Activated CD4-positive, alpha-beta T cell treated with anti-CD3 and anti-CD28 coated beads, Interleukin-2, amount 50 U/mL, for 16 hours (primary cell): ENCODE measurements at regions not wholly inside any gene's neighbourhood (a gene's known extent, or its start where the extent isn't known, plus 50 kb on each side); places are given as distances from the start of the nearest gene placed in this dataset.

Source experiments
- DNase-seq: peaks from one replicate; pipeline ENCODE4 v3.0.0-alpha.2; 2020

GRCh38 chr11:111194860-111195568 lies 50.5 kb upstream of the POU2AF2 start:
- no peak for DNase-seq

- no peak for DNase-seq
These were observed 51.5 kb upstream of the POU2AF2 start for GRCh38 chr11:111193924-111194490.

GRCh38 chr11:111189466-111189865 lies 56.1 kb upstream of the POU2AF2 start:
- no peak for DNase-seq

DNA sequence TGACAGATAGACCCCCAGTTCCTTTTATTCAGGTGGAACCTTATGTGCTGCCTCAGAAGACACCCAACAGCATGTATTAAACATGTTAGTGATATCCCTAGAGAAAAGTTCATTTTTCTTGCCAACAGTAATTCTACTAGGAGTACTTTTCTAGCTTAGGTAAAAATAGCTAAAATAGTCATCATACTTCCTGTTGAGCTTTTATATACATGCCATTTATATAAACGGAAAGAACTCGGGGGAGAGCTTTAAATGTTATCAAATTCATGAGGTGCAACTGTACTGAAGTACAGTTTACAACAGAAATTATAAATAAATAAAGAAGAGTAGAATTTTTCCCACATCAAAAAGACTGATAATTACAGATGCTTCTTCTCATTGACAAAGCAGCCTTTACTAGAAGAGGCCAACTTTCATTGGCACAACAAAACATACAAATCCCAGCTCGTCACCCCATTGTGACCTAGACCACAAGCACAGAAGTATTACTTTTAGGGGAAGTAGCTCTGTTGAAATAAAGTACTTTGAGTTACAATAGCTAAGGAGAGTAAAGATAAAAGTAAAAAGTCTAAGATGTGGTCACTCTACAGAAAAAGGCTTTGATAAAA lies 59.1 kb upstream of the POU2AF2 start:
- no peak for DNase-seq

DNA sequence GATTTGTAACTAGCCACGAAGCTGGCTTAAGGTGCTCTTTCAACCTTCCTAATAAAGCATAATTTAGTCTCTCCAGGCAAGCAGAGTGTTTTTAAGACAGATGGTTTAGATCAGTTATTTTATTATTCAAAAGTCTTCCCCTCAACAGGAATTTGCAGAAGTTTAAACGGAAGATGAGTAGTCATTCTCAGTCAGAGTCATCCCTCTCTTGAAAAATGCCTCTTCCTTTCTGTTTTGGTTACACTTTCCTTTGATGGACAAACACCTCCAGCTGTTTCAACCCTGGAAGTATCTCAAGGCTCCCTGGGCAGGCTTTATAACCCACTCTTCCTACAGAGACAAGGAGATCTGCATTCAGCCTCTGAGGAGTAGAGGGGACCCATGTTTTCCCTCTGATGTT lies 60.3 kb upstream of the POU2AF2 start:
- DNase-seq = no peak

DNA sequence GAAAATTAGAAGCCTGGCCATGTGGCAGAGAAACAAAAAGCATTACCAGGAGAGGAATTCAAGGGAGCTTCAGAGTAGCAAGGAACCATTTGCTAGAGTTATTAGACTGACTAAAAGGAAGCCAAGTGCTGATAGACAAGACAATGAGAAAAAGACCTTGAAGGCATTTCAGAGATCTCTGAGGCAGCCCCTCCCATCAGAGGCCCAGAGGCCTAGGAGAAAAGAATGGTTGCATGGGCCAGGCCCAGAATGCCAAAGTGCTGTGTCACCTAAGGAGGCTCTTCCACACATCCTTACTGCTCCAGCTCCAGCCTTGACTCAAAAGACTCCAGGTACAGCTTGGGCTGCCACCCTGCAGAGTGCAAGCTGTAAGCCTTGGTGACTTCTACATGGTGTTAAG lies 61.8 kb upstream of the POU2AF2 start:
- no peak for DNase-seq

DNA sequence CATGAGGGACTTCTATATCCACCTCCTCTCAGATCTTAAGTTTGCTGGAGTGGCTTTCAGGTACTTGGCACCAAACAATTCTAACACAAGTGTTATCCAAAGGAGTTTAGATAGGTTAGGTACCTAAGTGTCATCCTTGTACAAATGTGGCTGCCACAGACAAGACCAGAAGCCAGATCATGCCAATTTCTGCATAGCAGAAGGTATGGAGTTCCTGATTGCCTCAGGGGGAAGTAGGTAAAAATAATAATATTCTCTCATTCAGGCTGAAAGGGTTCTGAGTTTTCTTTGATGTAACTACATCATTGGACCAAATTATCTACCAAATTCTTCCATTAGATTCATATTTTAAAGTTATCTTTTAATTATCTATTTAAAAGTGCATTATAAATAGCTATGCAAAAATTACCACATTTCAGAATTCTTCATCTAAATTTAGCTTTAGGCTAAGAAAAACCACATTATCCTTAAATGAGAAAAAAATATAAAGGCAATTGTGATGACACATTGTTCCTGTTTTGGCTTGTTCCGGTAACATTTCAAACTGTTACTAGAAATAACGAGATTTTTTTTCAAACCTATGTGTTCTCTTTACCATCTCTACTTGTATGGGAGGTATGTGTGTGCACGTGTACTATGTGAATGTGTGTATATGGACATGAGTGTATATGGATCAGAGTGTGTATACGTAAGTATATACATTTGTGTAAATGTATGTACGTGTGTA lies 66.2 kb upstream of the POU2AF2 start:
- DNase-seq = no peak

- DNase-seq = no peak
These were observed 68.3 kb upstream of the POU2AF2 start for GRCh38 chr11:111177037-111177871.

DNA sequence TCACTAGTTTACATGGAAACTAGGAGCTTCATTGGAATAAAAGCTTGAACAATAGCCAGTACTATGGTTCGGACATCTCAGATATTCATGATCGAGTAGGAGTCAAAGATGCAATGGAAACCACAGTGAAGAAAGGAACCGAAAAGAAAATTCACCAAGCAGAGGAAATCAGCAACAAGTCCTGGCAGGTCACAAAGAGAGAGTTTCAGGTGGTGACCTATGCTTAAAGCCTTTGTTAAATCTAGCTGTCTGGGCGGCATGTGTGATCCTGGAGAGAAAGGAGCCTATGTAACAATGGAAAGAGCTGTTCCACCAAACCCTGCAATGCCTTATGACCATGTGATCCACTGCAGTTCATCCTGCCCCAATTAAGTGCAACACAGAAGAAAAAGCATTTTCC lies 68.9 kb upstream of the POU2AF2 start:
- no peak for DNase-seq

- DNase-seq = no peak
These were observed 72.3 kb upstream of the POU2AF2 start for GRCh38 chr11:111173221-111173620.

DNA sequence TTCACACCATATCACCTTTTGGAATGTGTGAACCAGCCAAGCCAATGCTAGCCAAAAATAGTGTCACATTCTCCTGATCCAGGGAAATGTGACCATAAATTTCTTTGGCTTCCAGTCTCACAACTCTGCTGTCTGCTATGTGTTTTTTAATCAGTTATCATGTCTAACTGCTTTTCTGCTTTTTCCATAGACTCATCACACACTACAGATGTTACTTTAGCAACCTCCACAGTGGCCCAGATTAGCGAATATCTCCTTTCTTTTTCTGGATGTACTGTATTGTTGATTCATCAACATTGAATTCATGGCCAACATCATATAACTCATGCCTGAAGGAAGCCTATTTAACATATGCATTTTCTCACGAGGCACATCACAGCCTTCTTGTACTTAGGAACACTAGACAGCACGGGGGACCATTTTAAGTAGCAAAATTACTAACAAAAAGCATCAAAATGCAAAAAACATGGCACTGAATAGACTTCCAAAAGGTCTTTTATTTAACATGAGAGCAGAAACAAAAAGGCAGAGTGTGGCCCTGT lies 73.1 kb upstream of the POU2AF2 start:
- no peak for DNase-seq

DNA sequence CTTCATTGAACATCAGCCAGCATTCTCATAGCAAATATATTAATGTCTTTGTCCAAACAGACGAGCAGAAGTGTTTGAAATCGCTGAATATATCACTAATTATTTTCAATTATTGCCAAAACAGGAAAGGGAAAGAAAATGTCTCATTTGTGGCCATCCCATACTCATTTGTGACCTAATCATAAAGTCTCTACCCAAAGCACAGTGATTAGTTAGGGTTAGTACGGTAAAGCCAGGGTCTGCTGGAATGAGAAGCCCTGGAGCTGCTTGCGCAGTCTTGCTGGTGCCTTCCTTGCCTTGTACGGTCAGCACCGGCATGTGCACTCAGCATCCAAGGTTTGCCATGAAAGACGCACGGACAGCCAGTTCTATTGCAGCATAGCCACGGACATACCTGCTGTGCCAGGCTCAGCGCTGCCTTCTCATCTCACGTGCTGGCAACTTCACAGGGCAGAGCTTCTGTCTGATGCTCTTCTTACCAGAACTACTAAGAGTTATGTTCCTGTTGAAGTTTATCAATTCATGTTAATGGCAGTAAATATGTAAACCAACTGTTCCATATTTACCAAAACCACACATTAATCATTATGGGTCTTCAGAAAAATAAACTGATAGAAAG lies 74.7 kb upstream of the POU2AF2 start:
- no peak for DNase-seq

- DNase-seq = no peak
These were observed 76.2 kb upstream of the POU2AF2 start for GRCh38 chr11:111169367-111169766.

DNA sequence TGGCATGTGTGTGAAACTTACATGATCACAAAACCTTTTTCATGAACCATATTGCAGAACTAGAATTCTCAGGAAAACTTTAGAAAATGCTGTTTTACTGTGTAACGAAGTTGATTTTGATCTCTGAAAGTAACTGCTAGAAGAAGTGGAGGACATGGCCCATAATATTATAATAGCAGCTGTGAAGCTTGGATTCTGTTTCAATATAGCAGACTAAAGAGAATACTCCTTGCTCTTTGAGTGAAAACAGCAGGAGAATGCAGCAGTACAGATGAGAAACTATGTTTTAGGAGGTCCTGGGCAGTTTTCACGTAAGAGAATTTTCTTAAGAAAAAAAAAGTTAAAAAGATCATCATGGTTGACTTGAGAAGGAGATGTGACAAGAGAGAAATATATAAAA lies 76.7 kb upstream of the POU2AF2 start:
- DNase-seq = no peak

DNA sequence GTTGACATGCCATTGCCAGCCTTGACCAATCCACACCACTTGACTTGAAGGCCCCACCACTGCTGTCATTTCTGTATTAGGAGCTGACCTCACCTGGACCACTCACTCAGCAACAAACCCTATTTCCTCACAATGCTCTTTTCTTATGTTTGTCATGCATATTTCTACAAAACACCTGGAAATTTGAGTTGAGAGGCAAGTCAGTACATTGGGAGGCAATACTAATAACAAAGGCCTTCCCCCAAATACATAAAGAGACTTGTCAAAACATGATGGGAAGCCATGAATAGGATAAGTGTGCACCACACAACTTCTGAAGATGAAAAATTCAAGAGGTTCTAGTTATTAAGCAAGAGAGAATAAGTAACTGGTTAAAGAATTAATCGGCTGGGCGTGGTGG lies 77.9 kb upstream of the POU2AF2 start:
- no peak for DNase-seq

- no peak for DNase-seq
These were observed 78.9 kb upstream of the POU2AF2 start for GRCh38 chr11:111166598-111166997.

DNA sequence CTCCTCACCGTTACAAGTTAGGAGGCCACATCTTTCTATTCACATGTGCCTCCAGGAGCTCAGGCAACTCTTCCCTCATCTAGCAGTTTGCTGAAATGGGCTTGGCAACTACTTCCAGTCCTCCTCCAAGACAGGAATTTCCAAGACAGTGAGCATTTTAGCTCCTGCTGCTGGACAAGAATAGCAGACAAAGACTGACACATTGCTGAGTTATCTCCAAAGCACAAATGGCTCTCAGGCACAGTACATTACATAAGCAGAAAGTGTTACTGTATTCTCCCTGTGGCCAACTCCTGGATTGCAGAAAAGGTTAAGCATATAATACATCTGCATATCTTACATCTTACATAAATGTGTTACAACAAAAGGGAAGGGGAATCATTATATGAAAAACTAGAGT lies 83.2 kb upstream of the POU2AF2 start:
- DNase-seq = no peak

GRCh38 chr11:111157571-111157970 lies 88.0 kb upstream of the POU2AF2 start:
- DNase-seq = no peak

GRCh38 chr11:111155021-111155420 lies 90.5 kb upstream of the POU2AF2 start:
- DNase-seq = no peak

DNA sequence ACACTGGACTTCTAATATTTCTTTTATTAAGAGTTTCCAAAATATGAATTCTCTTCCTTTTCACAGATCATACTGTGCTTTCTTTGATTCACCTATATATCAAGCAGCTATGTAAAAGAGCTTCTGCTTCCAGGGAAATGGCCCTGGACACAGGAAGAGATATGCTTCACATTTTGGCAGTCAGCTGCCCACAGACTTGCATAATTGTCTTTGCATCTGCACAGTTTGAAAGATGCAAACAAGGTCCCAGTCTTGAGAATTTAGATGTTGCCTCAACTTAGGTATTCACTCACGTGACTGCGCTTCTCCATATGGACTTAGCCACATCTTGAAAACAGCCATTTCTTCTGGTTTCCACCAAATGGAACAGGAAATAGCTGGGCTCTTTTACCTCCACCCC lies 92.3 kb upstream of the POU2AF2 start:
- no peak for DNase-seq

GRCh38 chr11:111148953-111149352 lies 96.6 kb upstream of the POU2AF2 start:
- DNase-seq = no peak

DNA sequence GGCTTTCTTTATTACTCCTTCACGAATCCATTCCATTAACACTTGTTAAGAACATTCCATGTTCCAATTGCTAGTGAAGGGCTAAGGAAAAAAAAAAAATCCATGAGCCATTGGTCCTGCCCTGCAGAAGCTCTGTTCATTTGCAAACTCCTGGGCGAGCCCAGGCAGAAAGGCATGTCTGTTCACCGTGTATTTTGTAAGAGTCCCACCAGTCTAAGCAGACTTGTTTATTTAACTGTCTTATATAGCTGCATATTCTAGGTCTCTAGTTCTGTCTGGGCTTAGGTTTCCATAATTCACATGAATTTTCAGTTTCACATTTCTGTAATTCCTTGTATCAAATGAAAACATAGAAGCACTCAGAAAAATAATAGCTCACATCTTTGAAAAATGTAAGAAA lies 97.4 kb upstream of the POU2AF2 start:
- no peak for DNase-seq
